H9 (cell line): ENCODE measurements at regions not wholly inside any gene's neighbourhood (a gene's known extent, or its start where the extent isn't known, plus 50 kb on each side); places are given as distances from the start of the nearest gene placed in this dataset.

Source experiments
- DNase-seq: peaks from one replicate; pipeline ENCODE4 v3.0.0-alpha.2; 2017
- H2AFZ ChIP-seq: one replicate; pipeline ENCODE4 v1.6.1; 2013; ENCODE audit warnings: mild to moderate bottlenecking, low read length, control low read depth, moderate library complexity
- H2AK5ac ChIP-seq: 2 replicates; pipeline ENCODE4 v1.6.1; 2013; ENCODE audit warnings: low read length, control low read depth, mixed read lengths; ENCODE audit not compliant: insufficient read length
- H2BK120ac ChIP-seq: one replicate; pipeline ENCODE4 v1.6.1; 2013; ENCODE audit warnings: low read depth, mild to moderate bottlenecking, low read length, control low read depth, inconsistent platforms; ENCODE audit not compliant: poor library complexity, severe bottlenecking
- H2BK12ac ChIP-seq: 2 replicates; pipeline ENCODE4 v1.6.1; 2013; ENCODE audit warnings: low read length, control low read depth, mixed read lengths, low read depth; ENCODE audit not compliant: insufficient read length
- H2BK15ac ChIP-seq: 2 replicates; pipeline ENCODE4 v1.6.1; 2013; ENCODE audit warnings: low read depth, low read length, control low read depth
- H2BK20ac ChIP-seq: one replicate; pipeline ENCODE4 v1.6.1; 2013; ENCODE audit warnings: low read depth, mild to moderate bottlenecking, low read length, control low read depth, inconsistent platforms; ENCODE audit not compliant: poor library complexity, severe bottlenecking
- H2BK5ac ChIP-seq: 2 replicates; pipeline ENCODE4 v1.6.1; 2013; ENCODE audit warnings: low read length, control low read depth, mixed read lengths; ENCODE audit not compliant: insufficient read length
- H3K14ac ChIP-seq: 2 replicates; pipeline ENCODE4 v1.6.1; 2013; ENCODE audit warnings: low read length, control low read depth; ENCODE audit not compliant: insufficient read depth
- H3K18ac ChIP-seq: 2 replicates; pipeline ENCODE4 v1.6.1; 2013; ENCODE audit warnings: low read depth, mild to moderate bottlenecking, mixed read lengths, low read length, control low read depth; ENCODE audit not compliant: insufficient read length
- H3K23ac ChIP-seq: 2 replicates; pipeline ENCODE4 v1.6.1; 2013; ENCODE audit warnings: low read length, control low read depth, mixed read lengths, low read depth; ENCODE audit not compliant: insufficient read length
- H3K23me2 ChIP-seq: 2 replicates; pipeline ENCODE4 v1.6.1; 2013; ENCODE audit warnings: low read depth, mild to moderate bottlenecking, mixed read lengths, low read length, control low read depth; ENCODE audit not compliant: insufficient read length, poor library complexity, severe bottlenecking
- H3K27ac ChIP-seq: 2 replicates; pipeline ENCODE4 v1.5.1; 2013; ENCODE audit warnings: low read length, control low read depth, mixed read lengths, low read depth; ENCODE audit not compliant: insufficient read length
- H3K27me3 ChIP-seq: 2 replicates; pipeline ENCODE4 v1.6.1; 2013; ENCODE audit warnings: low read length, control low read depth, inconsistent platforms; ENCODE audit not compliant: insufficient read depth
- H3K4ac ChIP-seq: 2 replicates; pipeline ENCODE4 v1.6.1; 2013; ENCODE audit warnings: low read depth, mild to moderate bottlenecking, control low read depth, inconsistent platforms, low read length, moderate library complexity
- H3K4me1 ChIP-seq: 2 replicates; pipeline ENCODE4 v1.6.1; 2013; ENCODE audit warnings: low read length, control low read depth, inconsistent platforms; ENCODE audit not compliant: insufficient read depth
- H3K4me2 ChIP-seq: 2 replicates; pipeline ENCODE4 v1.6.1; 2013; ENCODE audit warnings: low read length, control low read depth, mixed read lengths; ENCODE audit not compliant: insufficient read length, insufficient read depth
- H3K56ac ChIP-seq: 2 replicates; pipeline ENCODE4 v1.6.1; 2013; ENCODE audit warnings: low read depth, mild to moderate bottlenecking, mixed read lengths, low read length, control low read depth; ENCODE audit not compliant: insufficient read length
- H3K79me1 ChIP-seq: 2 replicates; pipeline ENCODE4 v1.6.1; 2013; ENCODE audit warnings: low read depth, mild to moderate bottlenecking, moderate library complexity, low read length, control low read depth, inconsistent platforms; ENCODE audit not compliant: insufficient read depth, poor library complexity, severe bottlenecking
- H3K79me2 ChIP-seq: 2 replicates; pipeline ENCODE4 v1.6.1; 2013; ENCODE audit warnings: low read length, control low read depth, inconsistent platforms; ENCODE audit not compliant: insufficient read depth
- H3K9ac ChIP-seq: 2 replicates; pipeline ENCODE4 v1.6.1; 2013; ENCODE audit warnings: low read length, control low read depth, mixed read lengths; ENCODE audit not compliant: insufficient read length; ENCODE audit errors: extremely low read depth
- H3K9me3 ChIP-seq: one replicate; pipeline ENCODE4 v1.6.1; 2013; ENCODE audit warnings: low read depth, low read length, inconsistent platforms; ENCODE audit not compliant: control insufficient read depth
- H3T11ph ChIP-seq: one replicate; pipeline ENCODE4 v1.6.1; 2013; ENCODE audit warnings: mild to moderate bottlenecking, low read length, control low read depth, inconsistent platforms
- H4K20me1 ChIP-seq: one replicate; pipeline ENCODE4 v1.6.1; 2013; ENCODE audit not compliant: control insufficient read depth, insufficient read length, insufficient read depth
- H4K5ac ChIP-seq: 2 replicates; pipeline ENCODE4 v1.6.1; 2013; ENCODE audit warnings: low read depth, mild to moderate bottlenecking, mixed read lengths, low read length, control low read depth; ENCODE audit not compliant: insufficient read length
- H4K8ac ChIP-seq: replicated peaks from 2 replicates; pipeline ENCODE4 v1.6.1; 2013; ENCODE audit warnings: low read length, control low read depth, mixed read lengths, low read depth; ENCODE audit not compliant: insufficient read length
- H4K91ac ChIP-seq: 2 replicates; pipeline ENCODE4 v1.6.1; 2013; ENCODE audit warnings: low read depth, mild to moderate bottlenecking, moderate library complexity, mixed read lengths, low read length, control low read depth; ENCODE audit not compliant: insufficient read length
- H3K27ac Mint-ChIP-seq, 3 experiments: 2 replicates in 2 of 3; 3 replicates in 1 of 3; pipeline ENCODE4 v1.8.0; 2020 to 2021; ENCODE audit warnings: mixed read lengths in 3 of 3, mild to moderate bottlenecking in 1 of 3, moderate library complexity in 1 of 3
- H3K27me3 Mint-ChIP-seq: 2 replicates; pipeline ENCODE4 v1.8.0; 2021; ENCODE audit warnings: low read depth, mild to moderate bottlenecking, moderate library complexity, mixed read lengths
- H3K36me3 Mint-ChIP-seq, 3 experiments: 2 replicates in 2 of 3; 3 replicates in 1 of 3; pipeline ENCODE4 v1.8.0; 2020 to 2021; ENCODE audit warnings: low read depth in 3 of 3, mixed read lengths in 3 of 3; ENCODE audit not compliant: insufficient read depth in 1 of 3
- H3K4me1 Mint-ChIP-seq, 2 experiments: 2 replicates each; pipeline ENCODE4 v1.8.0; 2020; ENCODE audit warnings: mixed read lengths in 2 of 2
- H3K4me3 Mint-ChIP-seq, 2 experiments: 2 replicates in 1 of 2; 3 replicates in 1 of 2; pipeline ENCODE4 v1.8.0; 2020 to 2021; ENCODE audit warnings: mild to moderate bottlenecking in 2 of 2, mixed read lengths in 2 of 2, moderate library complexity in 1 of 2
- H3K9me3 Mint-ChIP-seq, 2 experiments: 2 replicates in 1 of 2; 3 replicates in 1 of 2; pipeline ENCODE4 v1.8.0; 2020; ENCODE audit warnings: mild to moderate bottlenecking in 2 of 2, mixed read lengths in 2 of 2, moderate library complexity in 1 of 2
- CTCF ChIP-seq: fragments of 200-600 bp; sonication (generic); conservative IDR thresholded peaks from 3 replicates; pipeline ENCODE4 v1.8.0; 2021; ENCODE audit warnings: antibody characterized with exemption, mild to moderate bottlenecking
- WGBS: extraction: QIAGEN DNeasy Blood & Tissue Kit; methylation state at CpG from one replicate; pipeline ENCODE4 v1.1.7; 2013; ENCODE audit warnings: missing lambda C conversion rate, low lambda C conversion rate, mixed read lengths; ENCODE audit not compliant: insufficient read length; ENCODE audit errors: extremely low coverage; 5-methylcytosine and 5-hydroxymethylcytosine counted together

GRCh38 chr1:208809876-208810275 lies 565.7 kb upstream of the PLXNA2 start:
- H3K79me2 ChIP-seq = no peaks in the 10 kb centered on the region
- H3K9me3 Mint-ChIP-seq = peaks cover 0 to 4% of the 10 kb centered on the region in 2 experiments; a peak in 2 of 5 replicates

More at GRCh38 chr1:208809876-208810275, 565.7 kb upstream of the PLXNA2 start:
- H4K91ac ChIP-seq = no peak overlapping the region
- H2BK20ac ChIP-seq = no peak overlapping the region
- no peak for DNase-seq
- H2BK120ac ChIP-seq = no peak overlapping the region
- H3K23ac ChIP-seq = no peak overlapping the region
- H2AK5ac ChIP-seq = no peak overlapping the region
- H3K9me3 ChIP-seq = no peaks in the 10 kb centered on the region
- Mint-ChIP-seq H3K4me1 (no peaks in the 10 kb centered on the region), H3K27ac (no peak overlapping the region), H3K4me3 (no peak overlapping the region), H3K27me3 (no peaks in the 10 kb centered on the region), H3K36me3 (0 out of 7 replicates have a peak, but pooled peaks cover 0 to 4% (median 1%) of the 10 kb centered on the region in 3 experiments)
- H3T11ph ChIP-seq = no peak overlapping the region
- H3K4ac ChIP-seq = no peak overlapping the region
- H4K20me1 ChIP-seq = no peaks in the 10 kb centered on the region
- H3K27ac ChIP-seq = no peak overlapping the region
- no peaks in the 10 kb centered on the region for H3K23me2 ChIP-seq
- no peak overlapping the region for H2BK15ac ChIP-seq
- H3K4me2 ChIP-seq = no peak overlapping the region
- no peak overlapping the region for H2AFZ ChIP-seq
- no peak overlapping the region for H3K14ac ChIP-seq
- H2BK12ac ChIP-seq = no peak overlapping the region
- H3K79me1 ChIP-seq = no peaks in the 10 kb centered on the region
- no peak overlapping the region for H4K8ac ChIP-seq
- no peak overlapping the region for H3K18ac ChIP-seq
- H2BK5ac ChIP-seq = no peak overlapping the region
- no peak for TF ChIP-seq CTCF
- no CpG with 5 or more reads among the region's 3 CpGs for WGBS
- no peaks in the 10 kb centered on the region for H3K4me1 ChIP-seq
- H3K9ac ChIP-seq = no peak overlapping the region
- H3K27me3 ChIP-seq = no peaks in the 10 kb centered on the region
- no peak overlapping the region for H4K5ac ChIP-seq
- H3K56ac ChIP-seq = no peak overlapping the region
